Fibroblast of skin of left quadriceps (primary cell): ENCODE measurements at regions not wholly inside any gene's neighbourhood (a gene's known extent, or its start where the extent isn't known, plus 50 kb on each side); places are given as distances from the start of the nearest gene placed in this dataset.

ENCODE experiments used
- DNase-seq, 2 experiments: peaks; one replicate each; pipeline ENCODE4 v3.0.0-alpha.2; 2013; ENCODE audit warnings: low read depth in 2 of 2

GRCh38 chr16:87223656-87224248 is 93.4 kb downstream of the C16orf95 start:
- DNase-seq, result no peak

DNA sequence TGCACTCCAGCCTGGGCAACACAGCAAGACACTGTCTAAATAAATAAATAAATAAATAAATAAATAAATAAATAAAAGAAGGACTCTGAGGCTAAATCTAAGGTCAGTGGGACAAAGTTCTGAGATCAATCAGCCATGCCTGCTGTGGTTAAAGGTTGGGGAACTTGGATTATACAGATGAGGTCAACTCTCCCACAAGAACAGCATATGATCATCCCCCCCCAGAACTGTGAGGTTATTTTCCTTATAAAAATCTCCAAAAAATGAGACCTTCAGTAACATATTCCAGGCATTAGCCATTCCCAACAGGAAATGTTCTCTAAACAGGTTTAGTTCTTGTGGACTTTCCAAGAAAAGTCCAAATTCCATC is 90.3 kb downstream of the C16orf95 start:
- no peak for DNase-seq

DNA sequence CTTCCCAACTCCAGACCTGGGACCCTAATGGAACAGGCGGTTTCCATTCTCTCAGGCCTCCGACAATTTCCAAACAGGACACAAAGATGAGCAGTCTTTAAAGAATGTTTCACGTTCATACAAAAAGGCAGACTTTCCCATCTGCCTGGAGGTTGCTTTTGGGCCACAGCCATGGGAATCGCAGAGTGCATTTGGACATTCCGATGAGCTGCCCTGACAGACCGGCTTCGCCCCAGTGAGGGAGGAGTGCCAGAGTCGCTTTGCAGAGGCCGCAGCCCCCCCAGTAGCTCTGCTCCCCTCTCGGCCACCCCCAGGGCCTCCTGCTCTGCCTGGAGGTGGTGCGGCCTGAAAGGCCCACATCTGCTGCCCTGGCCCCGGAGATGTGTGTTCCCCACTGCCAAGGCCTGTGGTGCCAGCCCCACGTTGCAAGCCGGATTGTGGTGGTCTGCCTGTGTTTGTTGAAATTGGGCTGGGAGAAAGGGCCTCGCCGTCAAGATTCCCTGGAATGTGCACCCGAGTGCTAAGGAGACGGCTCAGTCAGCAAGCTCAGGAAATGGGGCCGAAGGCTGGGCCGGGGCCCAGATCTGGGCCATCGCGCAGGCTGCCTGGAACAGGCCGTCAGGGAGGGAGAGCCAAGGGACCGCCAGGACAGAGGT is 89.8 kb downstream of the C16orf95 start:
- DNase-seq, result peak; percentile 68

DNA sequence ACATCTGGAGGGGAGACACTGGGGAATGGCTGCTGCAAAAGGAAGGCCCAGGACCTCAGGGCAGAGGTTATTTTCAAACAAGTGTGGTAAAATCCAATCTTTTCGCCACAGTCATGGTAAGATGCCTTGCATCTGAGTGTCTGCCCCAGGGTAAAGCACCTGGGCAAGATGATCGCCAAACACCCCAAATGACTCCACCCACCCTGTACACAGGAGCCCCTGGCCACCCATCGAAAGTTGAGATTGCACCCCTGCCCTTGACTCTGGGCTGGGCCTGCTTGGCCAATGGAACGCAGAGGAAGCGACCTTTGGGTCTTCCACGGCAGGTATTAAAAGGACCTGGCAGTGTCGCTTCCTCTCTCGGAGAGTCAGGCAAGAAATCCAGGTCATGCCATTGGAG is 88.8 kb downstream of the C16orf95 start:
- no peak for DNase-seq

GRCh38 chr16:87229230-87230188 is 87.7 kb downstream of the C16orf95 start:
- DNase-seq, result no peak

DNA sequence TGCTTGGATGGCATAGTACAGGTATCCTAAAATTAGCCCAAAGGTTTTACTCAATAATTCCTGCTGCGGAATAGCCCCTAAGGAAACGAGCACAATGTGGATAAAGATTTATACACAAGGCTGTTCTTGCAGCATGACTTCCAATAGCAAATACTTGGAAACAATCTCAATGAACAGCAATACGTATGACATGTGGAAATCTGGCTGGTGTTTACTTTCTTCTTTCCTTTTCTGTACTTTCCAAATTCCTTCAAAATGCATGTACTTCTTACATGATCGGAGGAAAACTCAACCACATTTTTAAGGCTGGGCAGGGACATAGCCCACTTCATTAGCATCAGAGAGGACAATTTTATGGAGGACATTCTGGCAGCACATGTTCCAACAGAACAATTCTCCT is 86.6 kb downstream of the C16orf95 start:
- no peak for DNase-seq

- DNase-seq, result no peak
Observed at GRCh38 chr16:87231295-87231694, 85.9 kb downstream of the C16orf95 start.

DNA sequence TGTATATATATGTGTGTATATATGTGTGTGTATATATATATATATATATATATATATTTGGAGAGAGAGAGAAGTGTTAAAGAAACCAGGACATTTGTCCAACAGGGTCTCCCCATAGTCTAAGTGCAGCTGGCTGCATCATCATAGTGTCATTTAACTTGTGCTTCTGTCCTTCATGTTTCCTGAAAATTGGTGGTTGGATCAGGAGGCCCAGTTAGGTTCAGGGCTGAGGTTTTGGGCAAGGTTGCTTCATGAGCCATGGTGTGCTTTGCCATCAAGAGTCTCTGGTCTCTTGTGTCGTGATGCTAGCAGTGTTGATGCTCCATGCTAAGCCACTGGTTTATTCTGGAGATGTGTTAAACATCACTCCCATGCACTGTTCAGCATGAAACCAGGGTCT is 85.3 kb downstream of the C16orf95 start:
- DNase-seq, result no peak

DNA sequence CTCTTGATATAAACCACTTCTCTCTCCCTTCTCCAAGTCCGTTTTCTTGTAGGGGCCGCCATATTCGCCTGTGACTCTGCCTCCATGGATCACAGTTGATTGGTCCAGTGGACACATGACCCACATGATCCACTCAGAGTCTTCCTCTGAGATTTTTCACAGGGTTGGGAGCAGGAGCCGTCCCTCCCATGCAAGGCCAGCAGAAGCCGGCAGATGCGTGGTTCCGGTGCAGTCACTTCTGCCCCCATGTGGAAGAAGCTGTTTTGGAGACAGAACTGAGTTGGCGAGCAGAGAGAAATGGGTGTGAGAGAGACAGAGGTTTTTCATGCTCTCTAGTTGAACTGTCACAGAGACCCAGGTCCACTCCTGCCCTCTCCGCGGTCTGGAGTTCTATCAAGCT is 83.3 kb downstream of the C16orf95 start:
- DNase-seq, result no peak

GRCh38 chr16:87234601-87235000 is 82.6 kb downstream of the C16orf95 start:
- DNase-seq, result no peak

GRCh38 chr16:87235810-87236515 is 81.2 kb downstream of the C16orf95 start:
- DNase-seq, result no peak

DNA sequence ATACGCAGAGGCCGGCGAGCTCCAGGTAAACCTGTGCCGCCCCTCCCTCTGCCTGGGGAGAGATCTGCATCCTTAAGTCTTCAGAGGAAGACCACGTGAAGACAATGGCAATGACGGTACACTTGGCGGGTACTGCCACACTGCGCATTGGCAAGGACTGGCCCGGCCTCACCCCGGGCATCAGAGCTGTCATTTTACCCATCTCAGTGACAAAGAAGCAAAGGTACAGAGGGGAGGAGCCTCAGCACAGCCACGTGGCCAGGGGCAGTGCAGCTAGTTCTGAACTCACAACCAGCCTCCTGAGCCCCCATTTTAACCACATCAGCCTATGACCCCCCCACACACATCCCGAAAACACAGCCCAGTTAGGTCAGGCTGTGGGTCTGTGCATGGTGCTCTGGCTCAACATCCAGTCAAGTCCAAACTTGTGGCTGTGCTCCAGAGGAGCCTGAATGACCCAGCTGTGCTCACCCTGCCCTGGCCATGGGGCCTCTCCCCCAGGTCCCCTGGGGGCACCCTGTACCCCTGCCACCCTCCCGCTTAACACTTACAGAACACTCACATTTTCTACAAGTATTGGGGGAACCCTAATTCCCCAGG is 80.6 kb downstream of the C16orf95 start:
- DNase-seq, result no peak

DNA sequence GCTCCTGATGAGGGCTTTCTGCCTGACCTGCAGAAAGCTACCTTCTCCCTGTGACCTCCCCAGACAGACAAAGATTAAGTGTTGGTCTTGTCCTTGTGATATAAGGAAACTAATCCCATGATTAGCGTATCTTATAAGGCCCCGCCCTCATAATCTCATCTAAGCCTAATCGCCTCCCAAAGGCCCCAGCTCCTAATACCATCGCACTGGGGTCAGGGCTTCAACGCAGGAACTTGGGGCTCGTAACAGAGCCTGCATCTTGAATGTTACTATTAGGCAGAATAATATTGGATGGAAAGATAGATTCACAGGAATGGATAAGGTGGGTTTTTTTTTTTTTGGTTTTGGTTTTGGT is 78.9 kb downstream of the C16orf95 start:
- DNase-seq, result no peak

- no peak for DNase-seq
Observed at GRCh38 chr16:87239545-87239944, 77.6 kb downstream of the C16orf95 start.

DNA sequence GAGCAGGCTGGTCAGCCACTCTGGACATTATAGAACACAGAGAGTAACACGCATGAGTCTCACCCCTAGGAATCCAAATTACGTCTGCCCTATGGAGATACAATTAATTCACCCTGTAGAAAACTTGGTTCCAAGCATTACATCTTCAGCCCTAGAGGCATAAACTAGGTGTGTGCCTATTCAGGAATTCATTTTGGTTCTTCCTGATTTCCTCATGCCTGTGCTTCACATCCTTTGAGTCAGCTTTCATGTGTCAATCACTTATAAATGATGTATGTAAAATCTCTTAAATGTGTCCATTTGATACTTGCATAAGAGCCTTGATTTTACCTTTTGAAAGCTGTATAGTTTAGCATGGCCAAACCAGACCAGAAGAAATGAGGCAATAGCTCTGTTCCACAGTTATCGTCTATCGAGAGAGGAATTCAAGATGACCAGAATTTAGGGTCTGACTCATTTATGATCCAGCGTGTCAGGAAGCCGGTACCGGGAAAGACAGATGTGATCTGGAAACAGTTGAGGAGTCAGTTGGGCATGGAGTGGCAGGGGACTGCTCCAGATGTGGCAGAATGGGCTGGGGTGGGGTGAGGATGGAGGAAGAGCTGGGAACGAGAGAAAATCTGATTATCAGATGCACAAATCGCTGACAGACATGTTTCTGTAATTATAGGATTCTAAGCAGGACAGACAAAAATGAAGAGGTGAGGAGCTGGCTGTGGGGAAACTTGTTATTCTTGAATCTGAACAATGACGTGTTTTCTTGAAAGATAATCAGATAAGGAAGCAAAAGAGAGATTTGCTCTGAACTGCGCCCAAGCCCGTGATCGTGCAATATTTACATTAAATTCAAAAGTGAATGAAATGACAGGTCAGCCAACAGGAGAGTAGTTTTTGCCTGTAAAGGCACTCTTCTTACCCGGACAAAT is 76.7 kb downstream of the C16orf95 start:
- DNase-seq, result peak; percentile 31 to 42

- no peak for DNase-seq
Observed at GRCh38 chr16:87241137-87241771, 75.9 kb downstream of the C16orf95 start.

GRCh38 chr16:87243478-87243877 is 73.7 kb downstream of the C16orf95 start:
- DNase-seq, result no peak

DNA sequence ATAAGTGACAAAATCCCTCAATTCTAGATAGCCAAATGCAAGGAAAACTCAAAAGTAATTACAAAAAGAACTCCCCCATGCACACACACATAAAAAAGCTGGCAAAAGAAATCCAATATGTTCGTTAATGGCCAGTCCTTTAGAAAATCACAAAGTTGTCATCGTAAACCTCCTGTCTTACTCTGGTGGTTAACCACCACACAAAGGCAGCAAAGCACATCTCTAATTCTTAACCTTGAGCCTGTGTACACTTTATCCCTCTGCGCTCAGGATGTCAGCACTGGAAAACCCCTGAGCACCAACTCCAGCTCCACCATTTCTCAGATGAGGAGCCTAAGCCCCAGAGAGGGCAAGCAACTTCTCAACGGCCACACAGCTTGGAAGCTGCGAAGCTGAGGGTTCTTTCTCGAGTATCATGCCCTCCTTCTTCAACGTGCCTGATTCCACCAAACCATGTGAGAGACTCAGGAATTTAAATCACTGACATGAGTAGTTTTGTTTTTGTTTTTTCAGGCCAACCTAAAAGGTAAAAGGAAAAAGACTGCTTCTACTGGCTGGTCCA is 72.5 kb downstream of the C16orf95 start:
- no peak for DNase-seq

DNA sequence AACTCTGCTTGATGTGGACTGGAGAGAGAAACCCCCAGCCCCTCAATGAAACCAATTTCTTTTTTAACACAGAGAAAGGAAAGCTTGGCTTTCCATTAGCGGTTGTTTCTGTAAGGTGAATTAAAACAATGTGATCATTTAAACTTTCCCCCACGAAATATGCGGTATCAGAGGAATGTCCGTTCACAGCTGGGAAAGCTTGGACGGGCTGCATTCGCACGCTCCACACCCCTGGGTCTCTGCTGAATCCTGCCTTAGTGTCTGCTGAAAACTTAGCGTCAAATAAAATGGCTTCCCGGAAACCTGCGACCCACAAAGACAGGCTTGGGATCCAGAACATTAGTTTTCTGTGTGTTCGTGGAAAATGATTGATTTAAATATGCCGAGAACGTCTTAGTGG is 71.7 kb downstream of the C16orf95 start:
- DNase-seq, result no peak
